OCI-LY7 (cell line): ENCODE measurements at regions not wholly inside any gene's neighbourhood (a gene's known extent, or its start where the extent isn't known, plus 50 kb on each side); places are given as distances from the start of the nearest gene placed in this dataset.

Experiments
- EZH2phosphoT487 ChIP-seq: fragments of 200-600 bp; sonication (generic); IDR thresholded peaks from 2 replicates; pipeline ENCODE4 v1.6.1; 2018; ENCODE audit warnings: low read depth, borderline replicate concordance, mild to moderate bottlenecking, mixed run types, antibody characterized with exemption, low read length, moderate library complexity, mixed read lengths
- TF ChIP-seq, protein P1 (sequence below): fragments of 200-600 bp; sonication (generic); conservative IDR thresholded peaks from 2 replicates; pipeline ENCODE4 v1.5.1; 2014; ENCODE audit warnings: mild to moderate bottlenecking, antibody characterized with exemption, low read length, moderate library complexity, mixed read lengths

- TF ChIP-seq, protein P1, sequence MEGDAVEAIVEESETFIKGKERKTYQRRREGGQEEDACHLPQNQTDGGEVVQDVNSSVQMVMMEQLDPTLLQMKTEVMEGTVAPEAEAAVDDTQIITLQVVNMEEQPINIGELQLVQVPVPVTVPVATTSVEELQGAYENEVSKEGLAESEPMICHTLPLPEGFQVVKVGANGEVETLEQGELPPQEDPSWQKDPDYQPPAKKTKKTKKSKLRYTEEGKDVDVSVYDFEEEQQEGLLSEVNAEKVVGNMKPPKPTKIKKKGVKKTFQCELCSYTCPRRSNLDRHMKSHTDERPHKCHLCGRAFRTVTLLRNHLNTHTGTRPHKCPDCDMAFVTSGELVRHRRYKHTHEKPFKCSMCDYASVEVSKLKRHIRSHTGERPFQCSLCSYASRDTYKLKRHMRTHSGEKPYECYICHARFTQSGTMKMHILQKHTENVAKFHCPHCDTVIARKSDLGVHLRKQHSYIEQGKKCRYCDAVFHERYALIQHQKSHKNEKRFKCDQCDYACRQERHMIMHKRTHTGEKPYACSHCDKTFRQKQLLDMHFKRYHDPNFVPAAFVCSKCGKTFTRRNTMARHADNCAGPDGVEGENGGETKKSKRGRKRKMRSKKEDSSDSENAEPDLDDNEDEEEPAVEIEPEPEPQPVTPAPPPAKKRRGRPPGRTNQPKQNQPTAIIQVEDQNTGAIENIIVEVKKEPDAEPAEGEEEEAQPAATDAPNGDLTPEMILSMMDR, result no peak
- TF ChIP-seq EZH2phosphoT487, result no peak
Measured at GRCh38 chr17:79455636-79456035, 155.2 kb downstream of the RBFOX3 start.
